NCI-H1105 (cell line): ENCODE measurements at regions not wholly inside any gene's neighbourhood (a gene's known extent, or its start where the extent isn't known, plus 50 kb on each side); places are given as distances from the start of the nearest gene placed in this dataset.

Experiments used
- DNase-seq: peaks from one replicate; lab custom pipeline; 2025; lab: John Stamatoyannopoulos, UW

- DNase-seq, result no peak
Measured at GRCh38 chr3:56864918-56865524, 63.3 kb upstream of the ARHGEF3 start.

DNA sequence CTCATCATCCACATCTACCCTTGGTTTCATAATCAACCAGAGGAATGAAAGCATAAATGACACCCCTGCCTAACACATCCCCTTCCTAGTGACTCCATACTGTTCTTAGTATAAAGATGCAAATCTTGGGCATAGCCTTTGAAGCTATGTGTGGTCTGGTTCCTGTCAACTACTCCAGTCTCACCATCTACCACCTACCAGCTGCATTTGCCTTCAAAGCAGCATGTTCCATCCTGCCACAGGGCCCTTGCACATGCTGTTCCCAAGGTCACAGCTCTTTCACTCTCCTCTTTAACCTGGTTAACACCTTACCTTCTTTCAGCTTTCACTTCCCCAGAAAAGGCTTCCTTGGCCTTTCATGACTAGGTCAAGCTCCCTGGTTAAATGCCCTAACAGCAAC is 62.3 kb upstream of the ARHGEF3 start:
- DNase-seq, result no peak

DNA sequence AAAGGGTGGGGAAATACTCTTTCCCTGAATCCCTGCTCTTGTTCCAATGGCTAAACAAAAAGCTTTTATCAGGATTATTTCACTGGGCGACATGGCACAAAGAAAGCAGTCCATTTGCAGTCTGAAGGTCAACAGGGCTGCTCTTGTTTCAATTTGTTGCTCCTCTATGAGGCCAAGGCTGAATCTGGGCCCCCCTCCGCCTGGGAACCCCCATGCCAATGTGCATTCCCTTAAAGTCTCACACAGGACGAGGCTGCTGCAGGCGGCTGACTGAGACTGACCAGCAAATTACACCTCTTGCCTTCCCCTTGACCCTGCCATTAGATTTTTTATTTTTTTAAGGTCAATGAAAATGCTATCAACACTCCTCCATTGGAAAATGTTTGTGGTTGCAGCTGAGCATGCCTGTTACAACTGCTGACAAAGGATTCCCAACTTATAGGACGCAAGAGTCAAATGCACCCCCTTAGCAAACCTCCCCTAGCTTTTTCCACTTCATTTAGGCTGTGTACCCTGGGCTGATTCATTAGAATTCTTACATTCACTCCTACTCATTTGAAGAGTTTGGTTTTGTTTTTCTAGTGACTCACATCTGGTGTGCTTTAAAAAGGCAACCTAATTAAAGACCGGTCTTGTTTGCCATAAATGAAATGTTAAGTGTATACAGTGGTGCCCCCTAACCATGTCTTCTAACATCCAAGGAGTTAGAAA is 60.8 kb upstream of the ARHGEF3 start:
- DNase-seq, result no peak

DNA sequence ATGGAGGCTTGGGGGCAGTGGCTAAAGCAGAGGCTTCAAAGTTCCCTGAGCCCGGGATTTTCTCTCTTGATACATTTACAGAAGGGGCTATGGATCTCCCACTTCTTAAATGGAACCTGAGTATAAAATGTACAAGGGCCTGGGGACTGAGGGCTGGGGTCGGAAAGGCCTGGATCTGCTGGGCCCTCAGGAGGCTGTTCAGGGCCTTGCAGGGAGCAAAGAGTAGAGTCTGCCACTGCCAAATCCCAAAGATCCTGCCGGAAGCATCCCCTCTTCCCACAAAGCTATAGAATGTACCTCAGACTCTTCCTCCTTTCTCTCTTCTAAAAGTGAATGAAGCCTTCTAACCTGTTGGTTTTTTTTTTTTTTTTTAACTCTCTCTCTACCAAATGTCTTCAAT is 59.8 kb upstream of the ARHGEF3 start:
- DNase-seq, result no peak

DNA sequence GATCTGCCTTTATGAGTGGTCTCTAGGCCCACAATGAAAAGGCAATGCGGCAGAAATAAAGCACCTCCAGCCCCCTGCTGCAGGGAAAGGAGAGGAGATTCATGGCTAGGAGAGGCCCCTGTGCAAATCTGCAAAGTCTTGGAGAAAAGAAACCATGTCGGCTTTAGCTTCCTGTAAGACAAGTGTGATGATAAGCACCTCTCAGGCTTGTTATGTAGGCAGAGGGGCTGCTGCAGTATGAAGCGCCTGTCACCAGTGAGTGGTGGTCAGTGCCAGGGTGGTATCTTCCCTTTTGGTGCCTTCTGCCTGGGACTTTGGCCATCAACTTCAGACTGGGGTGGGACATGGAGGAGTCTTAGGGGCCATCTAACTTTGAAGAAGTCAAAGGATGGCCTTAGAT is 59.2 kb upstream of the ARHGEF3 start:
- no peak for DNase-seq

- DNase-seq, result no peak
Measured at GRCh38 chr3:56860351-56860750, 58.6 kb upstream of the ARHGEF3 start.

DNA sequence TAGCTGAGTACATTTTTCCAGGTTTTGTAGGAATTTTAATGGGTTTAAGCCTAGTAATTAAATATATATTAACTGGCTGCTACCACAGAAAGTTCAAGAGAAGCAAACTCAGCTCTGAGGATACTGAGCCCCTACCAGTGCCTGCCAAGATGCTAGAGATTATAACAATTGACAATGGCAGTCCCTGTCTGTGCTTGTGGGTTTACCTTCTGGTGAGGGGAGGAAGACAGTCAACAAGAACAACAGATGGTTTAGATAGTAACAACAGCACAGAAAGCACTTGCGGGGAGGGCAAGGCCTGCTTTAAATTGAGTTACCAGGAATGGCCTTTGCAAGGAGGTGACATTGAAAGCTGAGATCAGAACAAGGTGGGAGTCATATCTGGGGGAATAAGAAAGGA is 56.6 kb upstream of the ARHGEF3 start:
- DNase-seq, result no peak

GRCh38 chr3:56857178-56857577 is 55.4 kb upstream of the ARHGEF3 start:
- DNase-seq, result no peak

DNA sequence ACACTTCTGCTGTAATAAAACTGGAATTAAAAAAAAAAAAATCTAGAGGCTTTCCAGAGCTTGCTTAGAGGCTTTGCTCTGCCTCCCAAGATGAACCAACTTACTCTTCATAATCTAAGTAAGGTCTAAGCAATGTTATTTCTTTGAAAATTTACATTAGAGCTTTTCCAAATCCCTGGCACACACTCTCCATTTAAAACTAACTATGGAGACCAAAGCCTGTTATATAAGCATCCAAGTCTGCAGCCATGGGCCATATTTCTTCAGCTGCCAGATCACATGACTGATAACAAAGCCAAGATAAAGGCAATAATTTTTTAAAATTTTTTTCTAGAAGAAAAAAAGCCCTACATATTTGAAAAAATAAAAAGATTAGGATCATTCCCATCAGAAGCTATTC is 55.0 kb upstream of the ARHGEF3 start:
- DNase-seq, result no peak

DNA sequence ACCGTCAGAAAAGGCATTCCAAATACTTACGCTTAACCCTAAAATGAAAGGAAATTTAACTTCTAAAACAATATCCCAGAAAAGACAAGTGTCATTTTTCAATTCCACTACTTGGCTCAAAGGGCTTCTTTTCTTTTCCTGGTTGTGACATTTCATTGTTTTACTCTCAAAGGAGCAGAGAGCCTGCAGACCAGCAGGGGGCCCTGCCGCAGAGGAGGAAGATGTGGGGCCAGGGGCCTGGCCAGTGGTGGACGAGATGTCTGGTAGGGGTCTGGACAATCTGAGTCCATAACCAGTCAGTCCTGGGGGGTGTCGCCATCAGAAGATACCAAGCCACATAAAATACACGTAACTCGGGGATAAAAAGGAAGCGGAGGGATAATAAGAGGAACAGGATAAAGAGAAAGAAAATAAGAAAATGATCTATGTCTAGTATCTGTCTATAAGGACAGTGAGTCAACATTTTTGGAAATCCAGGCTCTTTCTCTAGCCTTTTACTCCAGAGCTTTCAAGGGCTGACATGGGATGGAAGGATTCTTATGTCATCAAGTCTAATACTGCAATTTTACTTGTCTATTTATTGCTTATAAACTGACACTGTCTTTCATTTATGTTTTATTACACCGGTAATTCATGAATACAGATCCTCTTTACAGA is 54.2 kb upstream of the ARHGEF3 start:
- no peak for DNase-seq

- DNase-seq, result no peak
Measured at GRCh38 chr3:56854856-56855611, 53.3 kb upstream of the ARHGEF3 start.

- DNase-seq, result no peak
Measured at GRCh38 chr3:56851966-56852884, 50.5 kb upstream of the ARHGEF3 start.
